SK-N-SH treated with all-trans-retinoic acid at 6 μM for 48 hours (cell line): ENCODE measurements at regions not wholly inside any gene's neighbourhood (a gene's known extent, or its start where the extent isn't known, plus 50 kb on each side); places are given as distances from the start of the nearest gene placed in this dataset.

Source experiments
- ARNTL ChIP-seq: fragments of 450-650 bp; formaldehyde crosslinking; IDR thresholded peaks from 2 replicates; pipeline ENCODE4 v1.5.0; 2020; ENCODE audit warnings: low read depth, mild to moderate bottlenecking, moderate library complexity, borderline replicate concordance
- CREB5 ChIP-seq: fragments of 250-450 bp; sonication (Bioruptor Pico); IDR thresholded peaks from 2 replicates; pipeline ENCODE4 v1.5.1; 2020; ENCODE audit warnings: low read depth, mild to moderate bottlenecking, moderate library complexity
- PATZ1 ChIP-seq: fragments of 250-450 bp; sonication (Bioruptor Pico); IDR thresholded peaks from 2 replicates; pipeline ENCODE4 v1.8.0; 2020; ENCODE audit warnings: mild to moderate bottlenecking, moderate library complexity, borderline replicate concordance
- RARB ChIP-seq: fragments of 250-450 bp; sonication (Bioruptor Pico); IDR thresholded peaks from 2 replicates; pipeline ENCODE4 v1.8.0; 2021; ENCODE audit warnings: mild to moderate bottlenecking, moderate library complexity
- SNAI2 ChIP-seq: fragments of 250-450 bp; sonication (Bioruptor Pico); IDR thresholded peaks from 2 replicates; pipeline ENCODE4 v1.5.0; 2020; ENCODE audit warnings: mild to moderate bottlenecking, moderate library complexity
- TCF4 ChIP-seq: fragments of 250-450 bp; sonication (Bioruptor Pico); IDR thresholded peaks from 2 replicates; pipeline ENCODE4 v1.8.0; 2021; ENCODE audit warnings: mild to moderate bottlenecking, moderate library complexity, borderline replicate concordance
- ZNF565 ChIP-seq: fragments of 450-650 bp; formaldehyde crosslinking; conservative IDR thresholded peaks from 2 replicates; pipeline ENCODE4 v1.5.0; 2020; ENCODE audit warnings: low read depth, mild to moderate bottlenecking, moderate library complexity
- ZNF70 ChIP-seq: fragments of 450-650 bp; formaldehyde crosslinking; IDR thresholded peaks from 2 replicates; pipeline ENCODE4 v1.5.0; 2020; ENCODE audit warnings: mild to moderate bottlenecking, moderate library complexity

GRCh38 chr12:60165781-60166180, 570.0 kb downstream of the SLC16A7 start:
- TF ChIP-seq SNAI2 (CRISPR knock-in tag) = no peak
- no peak for TF ChIP-seq ZNF565 (CRISPR knock-in tag)
- no peak for TF ChIP-seq PATZ1 (CRISPR knock-in tag)
- TF ChIP-seq ZNF70 (CRISPR knock-in tag) = no peak
- no peak for TF ChIP-seq ARNTL (CRISPR knock-in tag)
- no peak for TF ChIP-seq TCF4 (CRISPR knock-in tag)
- TF ChIP-seq RARB = no peak
- no peak for TF ChIP-seq CREB5 (CRISPR knock-in tag)
